Hepatocyte (in vitro differentiated cells): ENCODE measurements at regions not wholly inside any gene's neighbourhood (a gene's known extent, or its start where the extent isn't known, plus 50 kb on each side); places are given as distances from the start of the nearest gene placed in this dataset.

ENCODE experiments used
- CTCF ChIP-seq: fragments of 200-600 bp; sonication (generic); IDR thresholded peaks from 2 replicates; pipeline ENCODE4 v1.5.1; 2016; ENCODE audit warnings: antibody characterized with exemption, mild to moderate bottlenecking; ENCODE audit not compliant: poor library complexity
- EZH2 ChIP-seq: fragments of 200-600 bp; sonication (generic); IDR thresholded peaks from 2 replicates; pipeline ENCODE4 v1.6.1; 2016; ENCODE audit warnings: antibody characterized with exemption, mild to moderate bottlenecking, borderline replicate concordance
- EZH2phosphoT487 ChIP-seq: fragments of 200-600 bp; sonication (generic); IDR thresholded peaks from one replicate; pipeline ENCODE4 v1.6.1; 2018; ENCODE audit warnings: antibody characterized with exemption, mild to moderate bottlenecking, low read depth, moderate library complexity; ENCODE audit not compliant: unreplicated experiment, severe bottlenecking

GRCh38 chr5:116779846-116780245, 205.2 kb upstream of the SEMA6A start:
- TF ChIP-seq CTCF (no peak), EZH2 (no peak), EZH2phosphoT487 (no peak)
